Caco-2 (cell line): ENCODE measurements at regions not wholly inside any gene's neighbourhood (a gene's known extent, or its start where the extent isn't known, plus 50 kb on each side); places are given as distances from the start of the nearest gene placed in this dataset.
"Not testable (repeated sequence)": the region's sequence is repeated elsewhere in the genome, so short reads cannot be mapped to it uniquely, and the experiment has no call there.

Experiments
- BruUV-seq: library from RNA; stranded (reverse); fragments of 400-500 nt; replicated peaks from 2 replicates; lab custom pipeline; 2021; lab: Mats Ljungman, UMichigan
- CTCF ChIA-PET: fragments of 300-600 bp; sonication (Branson Sonifier 250); formaldehyde crosslinking; loops from one replicate; lab custom pipeline; 2022; ENCODE audit warnings: antibody characterized with exemption; lab: Charles Lee
- POLR2A ChIA-PET: fragments of 300-600 bp; sonication (Branson Sonifier 250); formaldehyde crosslinking; loops from one replicate; lab custom pipeline; 2022; ENCODE audit warnings: antibody characterized with exemption; lab: Charles Lee
- DNase-seq, 2 experiments: peaks; one replicate each; pipeline versions ENCODE4 v3.0.0 to v3.0.0-alpha.2; 2020 to 2022
- H3K27me3 ChIP-seq: replicated peaks from 2 replicates; pipeline ENCODE4 v1.6.0; 2011; ENCODE audit warnings: low read length; ENCODE audit not compliant: control insufficient read depth, insufficient read depth
- H3K36me3 ChIP-seq: 2 replicates; pipeline ENCODE4 v1.5.1; 2011; ENCODE audit warnings: low read length; ENCODE audit not compliant: control insufficient read depth, insufficient read depth
- H3K4me1 ChIP-seq: fragments of 250-450 bp; sonication (Bioruptor Pico); 2 replicates; pipeline ENCODE4 v1.5.1; 2020; ENCODE audit warnings: mild to moderate bottlenecking
- H3K4me3 ChIP-seq: 2 replicates; pipeline ENCODE4 v1.5.1; 2011; ENCODE audit warnings: low read depth, mild to moderate bottlenecking, control low read depth, low read length
- H3K9me3 ChIP-seq: fragments of 250-450 bp; sonication (Bioruptor Pico); 2 replicates; pipeline ENCODE4 v1.5.1; 2020; ENCODE audit warnings: mild to moderate bottlenecking, moderate library complexity
- H3K27ac Mint-ChIP-seq: one replicate; pipeline ENCODE4 v1.8.0; 2022; ENCODE audit warnings: mixed read lengths; ENCODE audit not compliant: unreplicated experiment
- H3K27me3 Mint-ChIP-seq: one replicate; pipeline ENCODE4 v1.8.0; 2022; ENCODE audit warnings: mixed read lengths; ENCODE audit not compliant: insufficient read depth, unreplicated experiment
- H3K36me3 Mint-ChIP-seq: one replicate; pipeline ENCODE4 v1.8.0; 2022; ENCODE audit warnings: mild to moderate bottlenecking, mixed read lengths; ENCODE audit not compliant: insufficient read depth, unreplicated experiment
- H3K4me1 Mint-ChIP-seq: one replicate; pipeline ENCODE4 v1.8.0; 2022; ENCODE audit warnings: low read depth, mixed read lengths; ENCODE audit not compliant: unreplicated experiment
- H3K4me3 Mint-ChIP-seq: one replicate; pipeline ENCODE4 v1.8.0; 2022; ENCODE audit warnings: mild to moderate bottlenecking, moderate library complexity, mixed read lengths; ENCODE audit not compliant: unreplicated experiment
- H3K9me3 Mint-ChIP-seq: one replicate; pipeline ENCODE4 v1.8.0; 2022; ENCODE audit warnings: mixed read lengths; ENCODE audit not compliant: unreplicated experiment
- intact Hi-C: fragments of 100-400 bp; cut with micrococcal nuclease; formaldehyde crosslinking; loops from one replicate; pipeline ENCODE4 v1.10.0; 2022; ENCODE audit not compliant: unreplicated experiment
- TF ChIP-seq, protein P1 (sequence below), 2 experiments: fragments of 200-600 bp in 1 of 2; IDR thresholded peaks; 1 replicate in 1 of 2; 2 replicates in 1 of 2; pipeline versions ENCODE4 v1.5.1 to v1.8.0; 2011 to 2022; ENCODE audit warnings: antibody characterized with exemption in 1 of 2, control low read depth in 1 of 2, inconsistent platforms in 1 of 2, low read depth in 1 of 2, low read length in 1 of 2, mild to moderate bottlenecking in 1 of 2, moderate library complexity in 1 of 2; ENCODE audit not compliant: insufficient read depth in 1 of 2, severe bottlenecking in 1 of 2, unreplicated experiment in 1 of 2

DNA sequence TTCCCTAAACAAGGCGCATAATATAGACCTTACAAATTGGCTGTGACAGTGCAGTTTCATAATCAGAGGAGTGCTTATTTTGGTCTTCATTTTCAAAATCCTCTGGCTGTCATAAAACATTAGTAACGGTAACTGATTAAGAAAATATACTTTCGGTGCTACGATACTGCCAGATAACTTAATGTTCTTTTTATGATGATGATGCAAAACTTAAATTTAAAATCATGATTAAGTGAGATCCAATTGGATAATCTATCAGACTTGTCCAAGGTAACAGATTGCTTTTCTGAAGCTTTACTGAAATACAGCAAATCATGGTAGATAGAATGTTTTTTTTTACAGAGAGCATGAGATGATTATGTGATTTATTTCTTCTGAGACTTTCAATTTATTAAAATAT, 364.2 kb upstream of the CNTN3 start:
- Histone ChIP-seq H3K36me3 (no peaks in the 10 kb centered on the region), H3K27me3 (no peaks in the 10 kb centered on the region), H3K4me3 (no peak overlapping the region), H3K4me1 (no peaks in the 10 kb centered on the region), H3K9me3 (no peaks in the 10 kb centered on the region)
- Mint-ChIP-seq H3K27ac (no peak overlapping the region), H3K36me3 (no peaks in the 10 kb centered on the region), H3K4me1 (no peaks in the 10 kb centered on the region), H3K4me3 (no peak overlapping the region), H3K27me3 (no peaks in the 10 kb centered on the region), H3K9me3 (no peaks in the 10 kb centered on the region)
- intact Hi-C loops, result no loop called here
- TF ChIP-seq, protein P1, sequence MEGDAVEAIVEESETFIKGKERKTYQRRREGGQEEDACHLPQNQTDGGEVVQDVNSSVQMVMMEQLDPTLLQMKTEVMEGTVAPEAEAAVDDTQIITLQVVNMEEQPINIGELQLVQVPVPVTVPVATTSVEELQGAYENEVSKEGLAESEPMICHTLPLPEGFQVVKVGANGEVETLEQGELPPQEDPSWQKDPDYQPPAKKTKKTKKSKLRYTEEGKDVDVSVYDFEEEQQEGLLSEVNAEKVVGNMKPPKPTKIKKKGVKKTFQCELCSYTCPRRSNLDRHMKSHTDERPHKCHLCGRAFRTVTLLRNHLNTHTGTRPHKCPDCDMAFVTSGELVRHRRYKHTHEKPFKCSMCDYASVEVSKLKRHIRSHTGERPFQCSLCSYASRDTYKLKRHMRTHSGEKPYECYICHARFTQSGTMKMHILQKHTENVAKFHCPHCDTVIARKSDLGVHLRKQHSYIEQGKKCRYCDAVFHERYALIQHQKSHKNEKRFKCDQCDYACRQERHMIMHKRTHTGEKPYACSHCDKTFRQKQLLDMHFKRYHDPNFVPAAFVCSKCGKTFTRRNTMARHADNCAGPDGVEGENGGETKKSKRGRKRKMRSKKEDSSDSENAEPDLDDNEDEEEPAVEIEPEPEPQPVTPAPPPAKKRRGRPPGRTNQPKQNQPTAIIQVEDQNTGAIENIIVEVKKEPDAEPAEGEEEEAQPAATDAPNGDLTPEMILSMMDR (IDR thresholded peaks at IDR 0.05; ENCODE audit: insufficient read depth in 1 of 2, low read depth in 1 of 2, low read length in 1 of 2, severe bottlenecking in 1 of 2, unreplicated experiment in 1 of 2), result no peak
- BruUV-seq, result no TSS peak
- ChIA-PET CTCF (no interaction called here), POLR2A (no interaction called here)
- DNase-seq, result no peak

DNA sequence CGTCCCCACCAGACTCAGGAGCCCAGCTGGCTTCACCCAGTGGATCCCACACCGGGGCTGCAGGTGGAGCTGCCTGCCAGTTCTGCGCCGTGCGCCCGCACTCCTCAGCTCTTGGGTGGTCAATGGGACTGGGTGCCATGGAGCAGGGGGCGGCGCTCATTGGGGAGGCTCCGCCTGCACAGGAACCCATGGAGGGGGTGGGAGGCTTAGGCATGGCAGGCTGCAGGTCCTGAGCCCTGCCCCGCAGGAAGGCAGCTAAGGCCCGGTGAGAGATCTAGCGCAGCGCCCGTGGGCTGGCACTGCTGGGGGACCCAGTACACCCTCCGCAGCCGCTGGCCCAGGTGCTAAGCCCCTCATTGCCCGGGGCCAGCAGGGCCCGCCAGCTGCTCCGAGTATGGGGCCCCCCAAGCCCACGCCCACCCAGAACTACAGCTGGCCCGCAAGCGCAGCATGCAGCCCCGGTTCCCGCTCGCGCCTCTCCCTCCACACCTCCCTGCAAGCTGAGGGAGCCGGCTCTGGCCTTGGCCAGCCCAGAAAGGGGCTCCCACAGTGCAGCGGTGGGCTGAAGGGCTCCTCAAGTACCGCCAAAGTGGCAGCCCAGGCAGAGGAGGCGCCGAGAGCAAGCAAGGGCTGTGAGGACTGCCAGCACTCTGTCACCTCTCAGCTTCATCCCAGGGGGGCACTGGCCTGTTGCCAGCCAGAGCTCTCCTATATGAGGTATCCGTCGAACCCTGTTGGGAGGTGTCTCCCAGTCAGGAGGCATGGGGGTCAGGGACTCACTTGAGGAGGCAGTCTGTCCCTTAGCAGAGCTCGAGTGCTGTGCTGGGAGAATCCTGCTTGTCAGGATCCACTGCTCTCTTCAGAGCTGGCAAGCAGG, 370.8 kb upstream of the CNTN3 start:
- POLR2A ChIA-PET, H3K4me3 Mint-ChIP-seq, H3K9me3 ChIP-seq, H3K27me3 Mint-ChIP-seq, DNase-seq, H3K36me3 ChIP-seq, H3K27me3 ChIP-seq, H3K27ac Mint-ChIP-seq, H3K36me3 Mint-ChIP-seq, H3K4me3 ChIP-seq, intact Hi-C loops, H3K4me1 Mint-ChIP-seq, H3K4me1 ChIP-seq, CTCF ChIA-PET, H3K9me3 Mint-ChIP-seq, BruUV-seq: not testable (repeated sequence)

DNA sequence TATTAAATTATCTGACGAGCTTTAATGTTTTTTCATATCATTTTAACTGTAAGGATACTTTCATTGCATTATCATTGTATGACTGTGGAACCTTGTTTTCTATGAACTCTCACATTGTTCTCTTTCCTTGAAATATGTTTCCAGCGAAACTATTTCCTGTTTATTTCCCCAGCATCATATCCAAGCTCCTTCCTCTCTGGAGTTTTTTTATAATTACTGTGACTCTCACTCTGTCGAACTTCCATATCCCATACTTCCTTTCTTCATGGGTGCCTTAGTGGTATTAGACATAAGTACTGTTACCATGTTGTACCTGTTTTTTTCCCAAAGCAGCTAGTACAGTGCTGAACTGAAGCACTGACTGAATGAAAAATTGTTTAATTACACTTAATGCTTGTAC, 373.6 kb upstream of the CNTN3 start:
- TF ChIP-seq, protein P1 (IDR thresholded peaks at IDR 0.05; ENCODE audit: insufficient read depth in 1 of 2, low read depth in 1 of 2, low read length in 1 of 2, severe bottlenecking in 1 of 2, unreplicated experiment in 1 of 2), result no peak
- no TSS peak for BruUV-seq
- DNase-seq, result no peak
- CTCF ChIA-PET, result no interaction called here
- POLR2A ChIA-PET, result no interaction called here
- H3K4me3 Mint-ChIP-seq, result no peak overlapping the region
- intact Hi-C loops, result no loop called here
- Histone ChIP-seq H3K36me3 (no peaks in the 10 kb centered on the region), H3K4me3 (no peak overlapping the region), H3K4me1 (no peaks in the 10 kb centered on the region), H3K27me3 (no peaks in the 10 kb centered on the region), H3K9me3 (no peaks in the 10 kb centered on the region)
- H3K27me3 Mint-ChIP-seq, result peaks cover 5% of the 10 kb centered on the region
- no peak overlapping the region for H3K27ac Mint-ChIP-seq
- no peaks in the 10 kb centered on the region for H3K4me1 Mint-ChIP-seq
- H3K36me3 Mint-ChIP-seq, result no peaks in the 10 kb centered on the region
- no peaks in the 10 kb centered on the region for H3K9me3 Mint-ChIP-seq
